GM18505 (cell line): ENCODE measurements at regions not wholly inside any gene's neighbourhood (a gene's known extent, or its start where the extent isn't known, plus 50 kb on each side); places are given as distances from the start of the nearest gene placed in this dataset.
A peak's percentile ranks its signal among the peaks of the same experiment; 100 is the strongest.

Experiments used
- ATAC-seq: cut with Tn5 transposase; IDR thresholded peaks from one replicate; pipeline ENCODE4 v1.9.1; 2021; ENCODE audit not compliant: unreplicated experiment
- POLR2A ChIP-seq: IDR thresholded peaks from 4 replicates; pipeline ENCODE4 v1.6.1; 2011; ENCODE audit warnings: borderline replicate concordance; ENCODE audit not compliant: insufficient read depth, insufficient read length; ENCODE audit errors: extremely low read depth

DNA sequence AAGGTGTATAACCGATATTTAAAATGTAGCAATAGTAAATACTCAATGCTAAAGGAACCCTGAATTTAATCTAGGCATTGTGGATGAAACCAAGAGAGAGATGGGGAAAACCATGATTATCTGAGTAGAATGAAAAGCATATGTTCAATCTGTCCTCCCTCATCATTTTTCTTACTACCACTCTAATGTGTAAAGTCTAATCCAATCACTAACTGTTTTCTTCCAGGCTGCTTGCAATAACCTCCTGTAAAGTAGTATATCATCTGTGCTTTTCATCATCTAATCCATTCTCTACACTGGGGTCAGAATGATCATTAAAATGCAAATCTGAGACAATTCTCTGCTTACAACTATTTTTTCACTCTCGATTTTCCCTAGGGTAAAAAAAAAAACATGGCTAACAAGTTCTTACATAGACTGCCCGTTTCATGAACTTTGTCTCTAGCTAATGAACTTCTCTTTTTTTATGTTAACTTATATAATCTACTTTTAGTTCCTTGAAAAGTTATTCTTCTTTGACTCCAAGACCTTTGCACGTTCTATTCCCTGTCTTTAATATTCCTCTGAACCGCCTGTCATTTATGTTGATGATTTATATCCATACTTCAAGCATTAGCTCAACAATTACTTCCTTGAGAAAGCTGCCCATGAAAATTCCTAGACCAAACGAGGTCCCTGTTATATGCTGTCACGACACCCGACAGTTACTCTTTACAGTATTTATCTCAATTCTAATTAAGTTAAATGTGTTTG, 94.7 kb upstream of the SLC8A1 start:
- no peak for TF ChIP-seq POLR2A
- ATAC-seq = no peak

DNA sequence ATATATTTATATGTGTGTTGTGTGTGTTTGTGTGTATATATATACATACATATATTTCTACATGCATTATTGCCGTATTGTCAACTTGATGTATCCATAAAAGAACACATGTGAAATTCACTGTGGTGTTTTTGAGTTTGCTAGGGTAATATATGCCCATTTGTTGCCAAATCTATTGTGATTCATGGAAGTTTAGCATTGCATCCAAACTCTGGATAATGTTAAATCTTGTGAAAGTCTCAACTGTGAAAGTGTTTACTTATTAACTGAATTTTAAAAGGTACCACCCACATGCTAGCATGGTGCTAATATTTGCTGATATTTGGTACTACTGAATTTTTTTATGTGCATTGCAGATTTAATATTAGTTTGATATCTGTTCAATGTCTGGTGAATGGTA, 96.6 kb upstream of the SLC8A1 start:
- TF ChIP-seq POLR2A = no peak
- no peak for ATAC-seq

DNA sequence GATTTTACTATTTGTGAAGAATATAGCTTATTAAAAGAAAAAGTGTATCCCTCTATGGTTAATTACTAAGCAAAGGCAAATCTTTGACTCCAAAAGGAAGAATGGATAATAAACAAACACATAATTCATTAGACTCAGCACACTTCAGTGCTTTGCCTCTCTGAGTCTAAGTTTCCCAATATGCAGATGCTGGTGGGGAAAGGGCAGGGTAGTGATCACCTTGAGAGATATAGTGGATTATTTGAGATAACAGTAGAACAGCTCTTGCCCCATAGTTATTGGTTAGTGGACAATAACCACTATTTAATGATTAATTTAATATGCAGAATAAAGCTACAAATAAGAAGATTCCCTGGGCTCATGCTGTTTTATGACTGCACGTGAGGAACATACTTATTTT, 98.2 kb upstream of the SLC8A1 start:
- ATAC-seq = no peak

DNA sequence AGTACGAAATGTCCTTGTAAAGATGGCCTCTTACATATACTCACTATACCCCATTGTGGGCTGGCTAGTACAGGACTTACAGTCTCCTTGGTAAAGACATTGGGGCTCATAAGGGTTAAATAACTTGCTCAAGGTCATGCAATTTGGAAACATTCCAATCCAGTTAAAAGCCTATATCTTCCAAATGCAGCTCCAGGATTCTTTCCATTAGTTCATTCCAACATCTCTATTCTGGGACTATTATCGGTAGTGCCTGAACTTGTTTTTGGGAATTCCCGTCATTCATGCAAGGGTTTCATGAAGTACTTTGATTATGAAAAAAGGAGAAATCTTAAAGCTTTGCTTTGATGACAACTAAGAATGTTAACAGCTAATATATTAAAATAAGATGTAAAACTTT, 99.2 kb upstream of the SLC8A1 start:
- TF ChIP-seq POLR2A = no peak
- ATAC-seq = no peak

More for the DNA sequence above, 98.2 kb upstream of the SLC8A1 start:
- no peak for TF ChIP-seq POLR2A

DNA sequence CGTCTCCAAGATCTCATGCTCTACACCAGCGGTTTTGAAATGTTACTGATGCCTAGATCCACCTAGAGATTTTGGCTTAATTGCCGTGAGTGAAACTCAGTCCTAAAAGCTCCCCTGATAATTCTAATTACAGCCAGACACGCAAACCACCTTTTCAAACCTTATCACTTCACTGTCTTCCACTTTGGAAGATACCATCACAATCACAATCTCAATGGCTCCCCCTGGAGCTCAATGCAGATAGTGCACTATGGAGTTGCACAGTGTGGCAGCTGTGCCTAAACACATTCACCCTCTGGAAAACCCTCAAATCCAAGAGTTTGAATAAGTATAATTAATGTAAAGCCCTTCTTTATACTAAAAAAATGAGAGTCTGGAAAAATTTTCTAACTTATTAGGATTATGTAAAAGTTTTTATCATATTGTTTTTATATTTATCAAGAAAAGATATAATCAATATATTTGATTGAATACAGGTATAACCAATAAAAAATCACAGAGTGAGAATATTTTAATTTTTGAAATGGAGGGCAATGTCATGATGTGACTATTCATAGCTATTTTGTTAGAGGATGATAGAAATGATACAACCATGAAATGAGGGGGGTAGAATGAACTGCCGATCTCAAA, 102.9 kb upstream of the SLC8A1 start:
- no peak for TF ChIP-seq POLR2A
- ATAC-seq = peak; percentile 91

DNA sequence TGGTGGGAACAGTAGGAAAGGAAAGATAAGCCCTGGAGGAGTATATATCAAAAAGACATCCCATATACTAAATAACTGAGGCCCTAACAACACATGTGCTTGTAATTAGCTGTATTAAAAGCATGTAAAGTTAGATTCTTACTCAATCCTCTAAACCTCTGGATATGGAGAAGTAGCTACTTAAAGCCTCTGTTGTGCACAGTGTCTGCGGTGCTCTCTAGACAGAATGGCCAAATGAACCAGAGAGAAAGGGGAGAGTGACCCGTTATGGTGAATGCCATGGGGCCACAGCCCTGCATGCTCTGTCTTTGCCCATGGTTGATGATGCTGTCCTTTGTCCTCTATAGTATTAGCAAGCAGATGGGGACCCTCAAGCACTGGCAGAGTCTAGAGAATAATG, 104.4 kb upstream of the SLC8A1 start:
- TF ChIP-seq POLR2A = no peak
- ATAC-seq = no peak

DNA sequence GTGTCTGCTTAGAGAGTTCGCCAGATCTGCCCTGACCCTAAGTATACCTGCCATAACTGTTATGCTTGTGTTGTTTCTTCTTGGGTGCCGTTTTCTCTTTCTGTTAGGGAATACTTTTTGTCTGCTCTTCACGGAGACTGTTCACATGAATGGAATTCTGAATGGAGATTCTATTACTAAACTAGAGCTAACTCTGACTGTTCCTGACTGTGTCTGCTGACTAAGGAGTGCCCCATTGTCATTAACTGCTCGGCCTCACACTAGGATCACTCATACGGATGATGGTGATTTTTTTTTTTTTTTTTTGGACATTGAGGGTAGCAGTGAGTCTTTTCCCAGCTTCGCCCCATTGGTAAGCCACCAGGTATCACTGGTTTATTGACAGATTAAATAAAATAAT, 104.8 kb upstream of the SLC8A1 start:
- no peak for ATAC-seq
- no peak for TF ChIP-seq POLR2A

GRCh38 chr2:40558761-40559160, 106.9 kb upstream of the SLC8A1 start:
- no peak for ATAC-seq

GRCh38 chr2:40559175-40559574, 107.3 kb upstream of the SLC8A1 start:
- ATAC-seq = no peak
- no peak for TF ChIP-seq POLR2A

More at GRCh38 chr2:40558761-40559160, 106.9 kb upstream of the SLC8A1 start:
- no peak for TF ChIP-seq POLR2A

DNA sequence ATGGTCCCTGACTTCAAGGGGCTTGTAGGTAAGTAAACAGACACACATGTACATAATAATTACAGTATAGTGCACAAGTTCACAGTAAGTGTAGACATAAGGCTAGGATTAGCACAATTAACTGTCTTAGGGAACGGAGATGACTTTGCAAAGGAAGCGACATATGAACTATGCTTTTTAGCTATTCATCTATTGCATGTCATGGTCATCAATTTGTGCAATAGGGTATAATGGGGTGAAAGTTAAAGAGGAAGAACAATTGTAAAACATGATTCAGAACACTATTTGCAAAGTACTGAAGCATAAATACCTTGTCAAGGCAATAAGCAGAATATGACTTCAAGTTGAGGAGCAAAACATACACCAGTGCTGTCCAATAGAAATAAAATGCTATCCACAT, 112.3 kb upstream of the SLC8A1 start:
- no peak for TF ChIP-seq POLR2A
- no peak for ATAC-seq

DNA sequence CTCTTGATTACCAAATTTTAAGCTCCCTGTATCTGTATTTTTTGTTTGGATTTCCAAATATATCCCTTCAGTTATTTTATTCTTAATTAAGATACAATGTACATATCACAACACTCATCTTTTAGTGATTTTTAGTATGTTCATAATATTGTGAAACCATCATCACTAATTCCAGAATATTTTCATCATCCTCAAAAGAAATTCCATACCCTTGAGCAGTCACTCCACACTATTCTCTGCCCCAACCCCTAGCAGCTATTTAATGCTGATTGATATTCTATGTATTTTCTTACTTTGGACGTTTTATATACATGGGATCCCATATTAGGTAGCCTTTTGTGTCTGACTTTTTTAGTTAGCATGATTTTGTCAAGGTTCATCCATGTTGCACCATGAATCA, 127.4 kb upstream of the SLC8A1 start:
- no peak for TF ChIP-seq POLR2A
- no peak for ATAC-seq

DNA sequence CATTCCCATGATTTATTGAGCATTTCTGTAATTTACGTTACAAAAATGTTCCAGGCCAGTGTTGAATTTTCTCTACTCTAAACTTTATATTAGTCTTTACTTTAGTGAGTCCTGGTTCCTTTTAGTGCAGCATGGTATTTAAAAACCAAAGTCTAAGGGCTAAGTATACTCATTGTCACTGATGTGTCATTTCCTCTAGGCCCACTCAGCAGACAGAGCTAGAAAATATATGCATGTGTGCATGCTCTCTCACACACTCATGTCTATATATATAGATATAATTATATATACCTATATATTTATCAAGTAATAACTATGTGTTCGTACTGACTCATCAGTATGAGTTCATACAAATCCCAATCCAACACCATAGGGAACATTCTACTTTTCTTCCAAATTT, 132.5 kb upstream of the SLC8A1 start:
- no peak for ATAC-seq
- TF ChIP-seq POLR2A = no peak

DNA sequence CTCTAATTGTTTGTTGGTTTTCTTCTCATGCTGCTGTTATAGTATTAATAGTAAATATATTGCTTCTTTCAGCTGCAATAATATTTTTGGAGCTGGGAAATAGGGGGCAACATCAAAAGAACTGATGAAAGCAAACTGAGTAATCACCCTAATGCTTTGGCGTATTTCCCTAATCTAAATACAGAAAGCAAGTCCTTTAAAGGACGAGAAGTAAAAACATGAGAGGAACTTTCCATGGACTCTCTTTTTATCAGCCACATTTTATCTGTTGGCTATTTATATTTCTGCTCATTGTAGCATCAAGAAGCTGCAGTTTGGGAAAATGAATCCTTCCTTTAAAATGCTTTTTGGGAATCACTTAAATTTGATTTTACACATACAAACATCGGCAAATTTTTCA, 139.9 kb upstream of the SLC8A1 start:
- no peak for ATAC-seq

GRCh38 chr2:40592218-40592617, 140.3 kb upstream of the SLC8A1 start:
- no peak for ATAC-seq
- no peak for TF ChIP-seq POLR2A

More for the DNA sequence above, 139.9 kb upstream of the SLC8A1 start:
- no peak for TF ChIP-seq POLR2A
